Loucy (cell line): ENCODE measurements at regions not wholly inside any gene's neighbourhood (a gene's known extent, or its start where the extent isn't known, plus 50 kb on each side); places are given as distances from the start of the nearest gene placed in this dataset.

Experiments
- H2AFZ ChIP-seq: fragments of 200-600 bp; sonication (generic); 2 replicates; pipeline ENCODE4 v1.6.0; 2016; ENCODE audit warnings: antibody characterized with exemption, mild to moderate bottlenecking, low read length, moderate library complexity
- H3F3A ChIP-seq: fragments of 200-600 bp; 2 replicates; pipeline ENCODE4 v1.6.0; 2016; ENCODE audit warnings: antibody characterized with exemption, low read depth, mild to moderate bottlenecking
- H3K27me3 ChIP-seq: fragments of 200-600 bp; sonication (generic); 2 replicates; pipeline ENCODE4 v1.6.1; 2014; ENCODE audit warnings: low read length, mild to moderate bottlenecking; ENCODE audit not compliant: insufficient read depth, poor library complexity, severe bottlenecking
- H3K36me3 ChIP-seq: fragments of 200-600 bp; sonication (generic); 2 replicates; pipeline ENCODE4 v1.6.1; 2016; ENCODE audit warnings: low read length; ENCODE audit not compliant: insufficient read depth
- H3K4me1 ChIP-seq: fragments of 200-600 bp; sonication (generic); 2 replicates; pipeline ENCODE4 v1.5.1; 2014; ENCODE audit warnings: low read length, mild to moderate bottlenecking; ENCODE audit not compliant: insufficient read depth, poor library complexity, severe bottlenecking
- H3K4me2 ChIP-seq: fragments of 200-600 bp; sonication (generic); 2 replicates; pipeline ENCODE4 v1.6.0; 2014; ENCODE audit warnings: antibody characterized with exemption, low read length, low read depth, mild to moderate bottlenecking; ENCODE audit not compliant: poor library complexity, severe bottlenecking
- H3K4me3 ChIP-seq: fragments of 200-600 bp; sonication (generic); 2 replicates; pipeline ENCODE4 v1.5.1; 2014; ENCODE audit warnings: low read length, mild to moderate bottlenecking, mixed read lengths; ENCODE audit not compliant: poor library complexity, severe bottlenecking
- H3K79me2 ChIP-seq: fragments of 200-600 bp; sonication (generic); 2 replicates; pipeline ENCODE4 v1.6.1; 2014; ENCODE audit warnings: low read length; ENCODE audit not compliant: insufficient read depth
- H3K9ac ChIP-seq: fragments of 200-600 bp; sonication (generic); 2 replicates; pipeline ENCODE4 v1.6.0; 2014; ENCODE audit warnings: mild to moderate bottlenecking, low read depth, low read length, moderate library complexity; ENCODE audit not compliant: poor library complexity, severe bottlenecking
- H3K9me2 ChIP-seq: fragments of 200-600 bp; sonication (generic); replicated peaks from 2 replicates; pipeline ENCODE4 v1.6.1; 2016; ENCODE audit warnings: low read depth, low read length, mixed read lengths
- H3K9me3 ChIP-seq: fragments of 200-600 bp; sonication (generic); 2 replicates; pipeline ENCODE4 v1.6.1; 2014; ENCODE audit warnings: mild to moderate bottlenecking, antibody characterized with exemption, low read length, low read depth; ENCODE audit not compliant: insufficient read depth
- H4K20me1 ChIP-seq: fragments of 200-600 bp; sonication (generic); 2 replicates; pipeline ENCODE4 v1.6.0; 2014; ENCODE audit warnings: antibody characterized with exemption, low read length, mild to moderate bottlenecking; ENCODE audit not compliant: insufficient read depth, poor library complexity, severe bottlenecking
- CTCF ChIP-seq: fragments of 200-600 bp; sonication (generic); conservative IDR thresholded peaks from 2 replicates; pipeline ENCODE4 v1.5.1; 2014; ENCODE audit warnings: mild to moderate bottlenecking, antibody characterized with exemption, low read length
- EZH2phosphoT487 ChIP-seq: fragments of 200-600 bp; IDR thresholded peaks from 2 replicates; pipeline ENCODE4 v1.6.1; 2018; ENCODE audit warnings: antibody characterized with exemption, mild to moderate bottlenecking, moderate library complexity, borderline replicate concordance

GRCh38 chr11:11770921-11771486 lies 70.8 kb upstream of the USP47 start:
- H3K36me3 ChIP-seq = no peaks in the 10 kb centered on the region
- H4K20me1 ChIP-seq = no peaks in the 10 kb centered on the region
- H3K4me2 ChIP-seq = no peak overlapping the region
- H3K4me3 ChIP-seq = no peak overlapping the region
- TF ChIP-seq EZH2phosphoT487 = no peak
- no peak for TF ChIP-seq CTCF
- H3K4me1 ChIP-seq = no peaks in the 10 kb centered on the region
- no peak overlapping the region for H3K9ac ChIP-seq
- H3K79me2 ChIP-seq = no peaks in the 10 kb centered on the region
- H3K9me2 ChIP-seq = no peaks in the 10 kb centered on the region
- H3F3A ChIP-seq = no peaks in the 10 kb centered on the region
- H2AFZ ChIP-seq = no peak overlapping the region
- no peaks in the 10 kb centered on the region for H3K27me3 ChIP-seq
- no peaks in the 10 kb centered on the region for H3K9me3 ChIP-seq

GRCh38 chr11:11770296-11770695 lies 71.5 kb upstream of the USP47 start:
- H3K4me1 ChIP-seq = no peaks in the 10 kb centered on the region
- no peaks in the 10 kb centered on the region for H3K36me3 ChIP-seq
- no peaks in the 10 kb centered on the region for H4K20me1 ChIP-seq
- H3K27me3 ChIP-seq = no peaks in the 10 kb centered on the region
- no peak overlapping the region for H3K4me2 ChIP-seq
- no peak overlapping the region for H3K9ac ChIP-seq
- H3K4me3 ChIP-seq = no peak overlapping the region
- no peaks in the 10 kb centered on the region for H3K9me3 ChIP-seq
- H3K9me2 ChIP-seq = no peaks in the 10 kb centered on the region
- H3K79me2 ChIP-seq = no peaks in the 10 kb centered on the region
- no peak for TF ChIP-seq EZH2phosphoT487
- no peak for TF ChIP-seq CTCF
- no peaks in the 10 kb centered on the region for H3F3A ChIP-seq
- H2AFZ ChIP-seq = no peak overlapping the region

- H3K9ac ChIP-seq = no peak overlapping the region
- H3K9me3 ChIP-seq = no peaks in the 10 kb centered on the region
- H3K4me1 ChIP-seq = no peaks in the 10 kb centered on the region
- H3K27me3 ChIP-seq = no peaks in the 10 kb centered on the region
- no peak overlapping the region for H3K4me2 ChIP-seq
- no peak overlapping the region for H2AFZ ChIP-seq
- H3F3A ChIP-seq = no peaks in the 10 kb centered on the region
- H3K9me2 ChIP-seq = no peaks in the 10 kb centered on the region
- no peaks in the 10 kb centered on the region for H4K20me1 ChIP-seq
- no peak overlapping the region for H3K4me3 ChIP-seq
- no peaks in the 10 kb centered on the region for H3K79me2 ChIP-seq
- no peak for TF ChIP-seq CTCF
- no peaks in the 10 kb centered on the region for H3K36me3 ChIP-seq
These were observed 72.0 kb upstream of the USP47 start for GRCh38 chr11:11769782-11770181.
